Natural killer cell treated with Interleukin-12 subunit alpha and Interleukin-12 subunit beta and Interleukin-15 and Interleukin-18, amount 100 ng/mL, for 72 hours (primary cell): ENCODE measurements at regions not wholly inside any gene's neighbourhood (a gene's known extent, or its start where the extent isn't known, plus 50 kb on each side); places are given as distances from the start of the nearest gene placed in this dataset.
A peak's percentile ranks its signal among the peaks of the same experiment; 100 is the strongest.

Experiments used
- ATAC-seq, 2 donors: fragments of 150-1000 bp; cut with Tn5 transposase in 1 of 2; sonication (Bioruptor Pico), chemical (Tn5 transposase) in 1 of 2; 2 replicates each; pipeline ENCODE4 v1.10.0; 2021
- DNase-seq: peaks from one replicate; pipeline ENCODE4 v3.0.0; 2022; ENCODE audit warnings: low spot score
- H3K27ac Mint-ChIP-seq, 2 donors: 1 replicate in 1 of 2; 2 replicates in 1 of 2; pipeline ENCODE4 v1.8.0; 2022; ENCODE audit warnings: mixed read lengths in 2 of 2, mild to moderate bottlenecking in 1 of 2, moderate library complexity in 1 of 2
- H3K27me3 Mint-ChIP-seq, 2 donors: 1 replicate in 1 of 2; 2 replicates in 1 of 2; pipeline ENCODE4 v1.8.0; 2022; ENCODE audit warnings: mixed read lengths in 2 of 2
- H3K36me3 Mint-ChIP-seq: one replicate; pipeline ENCODE4 v1.8.0; 2022; ENCODE audit warnings: mixed read lengths
- H3K4me1 Mint-ChIP-seq, 2 donors: 1 replicate in 1 of 2; 2 replicates in 1 of 2; pipeline ENCODE4 v1.8.0; 2022; ENCODE audit warnings: low read depth in 2 of 2, mixed read lengths in 2 of 2, mild to moderate bottlenecking in 1 of 2
- H3K4me3 Mint-ChIP-seq: one replicate; pipeline ENCODE4 v1.8.0; 2022; ENCODE audit warnings: mixed read lengths
- H3K9me3 Mint-ChIP-seq: 2 replicates; pipeline ENCODE4 v1.8.0; 2022; ENCODE audit warnings: mixed read lengths

DNA sequence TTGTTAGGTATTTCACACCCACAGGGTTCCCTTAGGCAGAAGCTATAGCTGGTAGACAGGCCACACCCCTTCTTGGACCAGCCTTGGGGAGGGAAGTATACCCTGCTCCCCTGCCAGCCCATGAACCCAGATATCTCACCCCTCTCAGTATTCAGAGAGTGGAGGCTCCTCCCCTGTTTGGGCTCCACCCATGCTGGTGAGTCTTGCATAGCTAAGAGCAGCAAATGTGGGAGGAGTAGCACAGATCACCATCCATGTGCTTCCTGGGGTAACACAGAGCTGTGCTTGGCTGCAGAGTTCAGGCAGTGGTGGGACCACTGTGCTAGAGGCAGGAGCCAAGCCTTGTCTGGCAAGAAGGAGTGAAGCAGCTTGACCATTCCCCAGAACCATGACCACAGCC is 427.2 kb downstream of the ZIC1 start:
- H3K9me3 Mint-ChIP-seq = peaks cover 21% of the 10 kb centered on the region
- no peaks in the 10 kb centered on the region for H3K36me3 Mint-ChIP-seq
- no peak for DNase-seq
- ATAC-seq = peak in 1 of 2 donors; percentile 43
- H3K4me3 Mint-ChIP-seq = no peak overlapping the region
- H3K27me3 Mint-ChIP-seq = no peaks in the 10 kb centered on the region
- H3K4me1 Mint-ChIP-seq = no peaks in the 10 kb centered on the region
- no peak overlapping the region for H3K27ac Mint-ChIP-seq

DNA sequence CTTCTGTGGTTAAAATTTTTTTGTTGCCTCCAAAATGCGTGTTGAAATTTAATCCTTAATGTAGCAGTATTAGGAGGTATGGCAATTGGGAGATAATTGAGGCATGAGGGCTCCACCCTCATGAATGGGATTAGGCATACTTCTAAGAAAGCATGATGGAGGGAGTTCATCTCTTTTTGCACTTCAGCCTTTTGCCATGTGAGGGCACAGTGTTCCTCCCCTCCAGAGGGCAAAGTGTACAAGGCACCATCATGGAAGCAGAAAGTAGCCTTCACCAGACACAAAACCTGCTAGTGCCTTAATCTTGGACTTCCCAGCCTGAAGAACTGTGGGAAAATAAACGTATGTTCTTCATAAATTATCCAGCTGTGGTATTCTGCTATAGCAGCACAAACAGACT is 429.5 kb downstream of the ZIC1 start:
- no peak for DNase-seq
- no peak overlapping the region for H3K27ac Mint-ChIP-seq
- H3K4me3 Mint-ChIP-seq = no peak overlapping the region
- H3K4me1 Mint-ChIP-seq = no peaks in the 10 kb centered on the region
- H3K36me3 Mint-ChIP-seq = no peaks in the 10 kb centered on the region
- no peak for ATAC-seq
- H3K9me3 Mint-ChIP-seq = peaks cover 17% of the 10 kb centered on the region
- H3K27me3 Mint-ChIP-seq = no peaks in the 10 kb centered on the region

DNA sequence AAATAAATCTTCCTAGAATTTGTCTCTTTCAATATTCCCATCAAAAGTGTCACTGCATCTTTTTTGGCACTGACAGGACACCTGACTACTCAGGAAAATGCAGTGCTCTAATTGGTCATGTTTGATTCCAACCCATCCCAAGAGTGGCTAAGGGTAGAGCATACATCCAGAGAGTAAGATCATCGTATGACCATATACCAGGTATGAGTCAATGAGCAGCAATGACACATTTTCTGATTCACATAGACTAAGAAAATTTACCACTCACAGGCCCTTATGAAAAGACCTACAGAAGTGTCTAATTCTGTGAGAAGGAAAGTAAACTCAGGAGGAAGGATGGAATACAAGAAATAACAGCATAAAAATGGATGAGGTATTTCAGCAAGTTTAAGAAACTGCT is 434.2 kb downstream of the ZIC1 start:
- H3K36me3 Mint-ChIP-seq = no peaks in the 10 kb centered on the region
- H3K4me1 Mint-ChIP-seq = no peaks in the 10 kb centered on the region
- H3K4me3 Mint-ChIP-seq = no peak overlapping the region
- ATAC-seq = no peak
- DNase-seq = no peak
- no peaks in the 10 kb centered on the region for H3K27me3 Mint-ChIP-seq
- no peak overlapping the region for H3K27ac Mint-ChIP-seq
- peaks cover 4% of the 10 kb centered on the region for H3K9me3 Mint-ChIP-seq

DNA sequence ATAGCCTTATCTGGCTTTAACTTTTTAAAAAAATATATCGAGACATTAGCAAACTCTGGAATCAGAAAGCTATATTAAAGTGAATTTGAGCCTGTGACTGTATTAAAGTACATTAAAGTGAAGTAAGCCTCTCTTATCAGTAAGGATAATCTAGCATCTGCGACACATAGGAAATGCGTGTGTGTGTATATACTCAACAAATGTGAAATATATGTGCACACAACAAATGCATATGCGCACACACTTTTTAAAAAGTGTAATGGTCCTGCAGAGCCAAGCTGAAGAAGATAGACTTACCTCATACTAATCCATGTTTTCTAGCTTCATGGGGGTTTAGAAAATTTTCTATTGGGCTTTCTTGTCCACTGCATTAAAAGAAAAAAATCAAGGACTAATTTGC is 437.1 kb downstream of the ZIC1 start:
- Mint-ChIP-seq H3K4me3 (no peak overlapping the region), H3K9me3 (no peaks in the 10 kb centered on the region), H3K36me3 (no peaks in the 10 kb centered on the region), H3K27ac (no peak overlapping the region), H3K27me3 (no peaks in the 10 kb centered on the region), H3K4me1 (no peaks in the 10 kb centered on the region)
- no peak for DNase-seq
- ATAC-seq = no peak

DNA sequence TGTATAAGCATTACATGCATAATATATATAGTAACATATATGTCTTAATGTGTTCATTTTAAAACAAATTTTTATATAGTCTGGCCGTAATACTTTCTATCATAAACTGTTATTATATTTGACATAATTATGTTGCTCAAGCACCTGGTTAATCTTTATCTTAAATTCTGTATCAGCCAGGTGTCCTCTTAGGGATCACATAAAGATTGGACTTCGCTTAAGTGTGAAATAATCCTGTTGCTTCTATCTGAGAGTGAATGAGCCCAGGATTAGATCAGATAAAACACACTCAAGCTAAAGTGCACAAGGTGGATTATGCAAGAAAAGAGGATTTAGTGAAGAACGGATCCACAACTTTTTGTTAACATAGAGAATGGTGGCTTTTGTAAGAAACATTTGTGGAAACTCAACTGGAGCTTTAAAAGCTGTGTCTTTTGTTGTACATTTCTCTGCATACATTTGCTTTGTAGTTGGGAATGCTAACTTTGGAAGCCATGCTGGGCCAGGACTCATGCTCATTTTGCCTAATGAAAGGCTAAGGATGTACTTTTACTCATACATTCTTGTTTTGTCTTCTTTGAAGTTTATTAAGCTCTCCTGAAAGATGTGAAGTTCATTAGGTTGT is 437.8 kb downstream of the ZIC1 start:
- H3K36me3 Mint-ChIP-seq = no peaks in the 10 kb centered on the region
- H3K4me1 Mint-ChIP-seq = no peaks in the 10 kb centered on the region
- DNase-seq (no peak), ATAC-seq (no peak)
- no peaks in the 10 kb centered on the region for H3K27me3 Mint-ChIP-seq
- no peaks in the 10 kb centered on the region for H3K9me3 Mint-ChIP-seq
- H3K4me3 Mint-ChIP-seq = no peak overlapping the region
- H3K27ac Mint-ChIP-seq = no peak overlapping the region

DNA sequence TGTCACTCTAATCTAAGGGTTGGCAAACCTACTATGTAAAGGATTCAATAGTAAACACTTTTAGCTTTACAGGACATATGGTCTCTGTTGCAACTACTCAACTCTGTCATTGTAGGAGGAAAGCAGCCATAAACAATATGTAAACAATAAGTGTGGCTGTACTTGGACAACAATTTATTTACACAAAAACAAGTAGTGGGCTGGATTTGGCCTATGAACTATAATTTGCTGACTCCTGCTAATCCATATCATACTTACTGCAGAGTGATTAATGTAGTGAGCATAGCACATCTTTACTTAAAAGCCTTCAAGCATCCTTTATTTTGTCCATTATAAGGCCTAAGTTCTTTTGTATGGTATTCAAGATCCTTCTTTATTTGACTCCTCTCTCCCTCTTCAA is 441.9 kb downstream of the ZIC1 start:
- Mint-ChIP-seq H3K36me3 (no peaks in the 10 kb centered on the region), H3K4me3 (no peak overlapping the region), H3K27ac (no peak overlapping the region), H3K4me1 (no peaks in the 10 kb centered on the region), H3K27me3 (no peaks in the 10 kb centered on the region), H3K9me3 (peaks cover 3% of the 10 kb centered on the region)
- no peak for ATAC-seq
- no peak for DNase-seq

DNA sequence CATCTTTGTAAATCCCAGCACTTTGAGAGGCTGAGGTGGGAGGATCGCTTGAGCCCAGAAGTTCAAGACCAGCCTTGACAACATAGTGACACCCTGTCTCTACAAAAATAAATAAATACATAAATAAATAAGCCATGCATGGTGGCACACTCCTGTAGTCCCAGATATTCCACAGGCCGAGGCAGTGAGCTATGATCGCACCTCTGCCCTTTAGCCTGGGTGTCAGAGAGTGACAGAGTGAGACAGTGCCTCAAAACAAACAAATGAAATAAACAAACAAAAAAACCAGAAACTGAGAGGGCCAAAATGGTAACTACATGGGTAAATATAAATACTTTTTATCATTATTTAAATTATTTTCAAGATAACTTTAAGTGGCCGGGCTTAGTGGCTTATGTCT is 445.4 kb downstream of the ZIC1 start:
- no peaks in the 10 kb centered on the region for H3K4me1 Mint-ChIP-seq
- DNase-seq = no peak
- ATAC-seq = no peak
- no peaks in the 10 kb centered on the region for H3K36me3 Mint-ChIP-seq
- H3K4me3 Mint-ChIP-seq = no peak overlapping the region
- no peaks in the 10 kb centered on the region for H3K27me3 Mint-ChIP-seq
- H3K27ac Mint-ChIP-seq = no peak overlapping the region
- peaks cover 10% of the 10 kb centered on the region for H3K9me3 Mint-ChIP-seq

DNA sequence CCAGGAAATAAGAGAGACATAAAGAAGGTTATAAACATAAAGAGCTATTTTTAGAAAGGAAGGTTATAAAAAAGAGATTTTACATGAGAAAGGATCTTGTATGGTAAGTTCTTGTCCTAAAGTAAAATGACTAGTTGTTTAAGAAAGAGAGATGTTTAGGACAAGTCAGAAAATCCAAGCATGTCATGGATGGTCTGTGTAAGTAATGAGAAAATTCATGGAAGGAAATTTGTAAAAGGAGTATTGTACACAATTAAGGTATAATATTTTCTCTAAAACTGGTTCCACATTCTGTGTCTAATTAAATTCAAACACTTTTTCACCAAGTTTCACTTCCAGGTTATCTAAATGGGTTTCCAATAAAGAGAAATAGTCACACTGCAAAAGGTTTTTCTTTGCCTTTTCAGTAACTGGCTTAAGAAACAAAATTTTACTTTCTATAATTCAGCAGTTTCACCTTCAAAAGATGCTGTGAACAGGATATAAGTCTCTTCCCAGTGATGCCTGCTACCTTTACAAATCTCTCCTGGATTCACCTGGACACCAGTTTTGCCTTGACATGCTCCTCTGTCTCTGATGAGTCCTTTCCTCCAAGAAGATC is 455.7 kb downstream of the ZIC1 start:
- no peak for DNase-seq
- Mint-ChIP-seq H3K27ac (no peak overlapping the region), H3K9me3 (peaks cover 16% of the 10 kb centered on the region), H3K4me3 (no peak overlapping the region), H3K4me1 (no peaks in the 10 kb centered on the region), H3K27me3 (no peaks in the 10 kb centered on the region), H3K36me3 (no peaks in the 10 kb centered on the region)
- no peak for ATAC-seq

DNA sequence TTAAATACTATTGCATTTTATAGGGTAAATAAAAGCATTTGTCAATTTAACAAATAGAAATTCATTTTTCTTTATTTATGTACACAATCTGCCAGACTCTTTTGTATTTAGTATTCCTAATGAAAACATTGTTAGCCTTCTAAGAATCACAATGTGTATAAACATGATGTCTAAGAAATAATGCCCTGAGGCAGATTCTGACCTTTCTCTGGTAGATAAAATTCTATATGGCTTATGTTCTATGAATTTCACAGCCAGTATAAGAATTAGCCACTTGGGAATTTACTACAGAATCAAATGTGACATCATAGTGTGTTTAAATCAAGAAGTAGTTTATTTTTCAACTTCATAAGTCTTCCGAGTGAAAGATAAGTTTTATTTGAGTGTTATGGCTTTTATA is 457.4 kb downstream of the ZIC1 start:
- Mint-ChIP-seq H3K27ac (no peak overlapping the region), H3K36me3 (no peaks in the 10 kb centered on the region), H3K4me3 (no peak overlapping the region), H3K27me3 (no peaks in the 10 kb centered on the region), H3K4me1 (no peaks in the 10 kb centered on the region), H3K9me3 (peaks cover 16% of the 10 kb centered on the region)
- DNase-seq (no peak), ATAC-seq (no peak)

DNA sequence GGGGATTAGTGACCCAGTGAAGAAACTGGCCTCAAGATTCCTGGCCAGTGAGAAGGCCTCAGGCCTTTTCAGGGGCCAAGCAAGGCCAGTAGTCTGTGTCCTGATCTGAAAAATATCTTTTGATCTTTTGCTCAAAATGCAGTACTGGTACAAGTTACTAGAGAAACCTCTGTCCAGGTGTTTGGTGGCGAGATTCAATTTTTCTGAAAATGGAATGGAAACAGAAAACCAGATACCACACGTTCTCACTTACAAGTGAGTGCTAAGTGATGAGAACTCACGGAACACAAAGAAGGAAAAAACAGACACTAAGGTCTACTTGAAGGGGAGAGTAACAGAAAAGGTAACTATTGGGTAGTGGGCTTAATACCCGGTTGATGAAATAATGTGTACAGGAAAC is 463.4 kb downstream of the ZIC1 start:
- DNase-seq = no peak
- Mint-ChIP-seq H3K4me3 (no peak overlapping the region), H3K4me1 (no peaks in the 10 kb centered on the region), H3K36me3 (no peaks in the 10 kb centered on the region), H3K27ac (no peak overlapping the region), H3K27me3 (no peaks in the 10 kb centered on the region), H3K9me3 (peaks cover 32% of the 10 kb centered on the region)
- ATAC-seq = no peak

DNA sequence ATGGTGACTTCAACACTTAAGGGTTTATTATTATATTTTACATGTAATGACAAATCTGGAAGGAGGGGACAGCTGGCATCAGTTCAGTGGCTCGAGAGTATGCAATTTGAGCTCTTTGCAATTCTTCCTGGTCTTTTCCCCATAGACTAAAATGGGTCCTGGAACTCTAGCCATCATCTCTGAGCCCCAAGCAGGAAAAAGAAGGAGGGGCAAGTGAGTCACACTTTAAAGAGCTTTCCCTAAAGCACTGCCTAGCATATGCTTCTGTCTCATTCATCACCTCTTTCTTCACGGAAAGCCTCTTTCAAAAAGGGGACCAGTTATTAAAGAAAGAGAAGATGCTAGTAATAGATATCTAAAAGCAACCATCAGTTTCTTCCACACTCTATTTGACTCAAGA is 466.3 kb downstream of the ZIC1 start:
- Mint-ChIP-seq H3K4me1 (no peaks in the 10 kb centered on the region), H3K9me3 (peaks cover 35% of the 10 kb centered on the region), H3K27me3 (no peaks in the 10 kb centered on the region), H3K36me3 (no peaks in the 10 kb centered on the region), H3K27ac (no peak overlapping the region), H3K4me3 (no peak overlapping the region)
- ATAC-seq (no peak), DNase-seq (no peak)

DNA sequence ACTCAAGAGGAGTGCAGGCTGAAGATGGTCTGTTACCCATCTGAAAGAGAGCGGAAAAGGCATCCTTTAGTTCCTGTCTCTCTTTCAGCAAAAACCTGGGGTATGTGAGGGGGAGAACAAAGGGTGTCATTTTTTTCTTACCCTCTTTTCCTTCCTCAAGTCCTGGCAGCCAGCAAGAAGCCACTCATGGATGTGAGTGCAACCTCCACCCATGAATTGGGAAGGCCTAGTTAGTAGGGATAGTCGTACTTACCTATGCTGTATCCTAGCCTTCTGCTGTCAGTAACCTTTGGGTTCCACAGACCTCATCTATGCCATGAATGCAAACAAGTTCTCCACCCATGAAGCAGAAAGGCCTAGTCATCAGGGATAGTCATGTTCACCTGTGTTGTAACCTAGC is 472.8 kb downstream of the ZIC1 start:
- Mint-ChIP-seq H3K36me3 (no peaks in the 10 kb centered on the region), H3K9me3 (peaks cover 21% of the 10 kb centered on the region), H3K27ac (no peak overlapping the region), H3K4me1 (no peaks in the 10 kb centered on the region), H3K4me3 (no peak overlapping the region), H3K27me3 (no peaks in the 10 kb centered on the region)
- DNase-seq (no peak), ATAC-seq (no peak)

DNA sequence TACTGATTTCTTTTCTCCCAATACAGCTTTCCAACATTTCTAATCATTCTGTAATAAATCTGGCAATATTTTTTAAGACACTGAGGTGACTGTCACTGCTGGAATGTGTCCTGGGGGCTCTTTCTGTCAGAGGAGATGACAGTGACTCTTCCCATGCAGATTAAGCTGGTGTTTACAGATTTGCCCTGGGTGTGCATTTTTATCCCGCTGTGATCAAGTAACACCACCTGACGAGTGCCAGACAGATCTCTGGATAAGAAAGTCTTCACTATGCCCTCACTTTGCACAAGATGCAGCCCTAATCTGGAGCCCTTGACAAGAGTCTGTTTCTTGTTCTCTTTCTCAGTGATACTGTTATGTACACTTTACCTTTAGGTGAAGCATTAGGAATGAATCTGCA is 477.7 kb downstream of the ZIC1 start:
- no peak overlapping the region for H3K4me3 Mint-ChIP-seq
- H3K27ac Mint-ChIP-seq = no peak overlapping the region
- no peaks in the 10 kb centered on the region for H3K4me1 Mint-ChIP-seq
- ATAC-seq (no peak), DNase-seq (no peak)
- peaks cover 12% of the 10 kb centered on the region for H3K9me3 Mint-ChIP-seq
- no peaks in the 10 kb centered on the region for H3K27me3 Mint-ChIP-seq
- no peaks in the 10 kb centered on the region for H3K36me3 Mint-ChIP-seq

DNA sequence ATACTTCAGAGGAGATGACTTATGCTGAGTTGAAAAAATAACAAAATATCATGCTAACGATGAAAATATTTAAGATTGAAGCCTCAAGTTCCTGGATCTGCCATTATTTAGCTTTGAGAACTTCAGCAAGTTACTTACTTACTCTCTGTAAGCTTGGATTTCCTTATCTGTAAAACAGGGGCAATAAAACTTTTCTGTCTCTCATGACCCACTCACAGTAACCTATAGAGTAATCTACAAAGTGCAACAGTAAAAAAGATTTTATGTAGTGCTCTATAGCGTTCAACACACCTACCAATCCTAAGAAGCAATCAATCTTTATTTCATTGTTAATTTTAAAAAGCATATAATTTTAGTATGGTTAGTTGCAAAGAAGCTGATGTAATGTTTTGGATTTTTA is 478.6 kb downstream of the ZIC1 start:
- Mint-ChIP-seq H3K27me3 (no peaks in the 10 kb centered on the region), H3K36me3 (no peaks in the 10 kb centered on the region), H3K9me3 (peaks cover 14% of the 10 kb centered on the region), H3K27ac (no peak overlapping the region), H3K4me1 (no peaks in the 10 kb centered on the region), H3K4me3 (no peak overlapping the region)
- ATAC-seq (no peak), DNase-seq (no peak)

DNA sequence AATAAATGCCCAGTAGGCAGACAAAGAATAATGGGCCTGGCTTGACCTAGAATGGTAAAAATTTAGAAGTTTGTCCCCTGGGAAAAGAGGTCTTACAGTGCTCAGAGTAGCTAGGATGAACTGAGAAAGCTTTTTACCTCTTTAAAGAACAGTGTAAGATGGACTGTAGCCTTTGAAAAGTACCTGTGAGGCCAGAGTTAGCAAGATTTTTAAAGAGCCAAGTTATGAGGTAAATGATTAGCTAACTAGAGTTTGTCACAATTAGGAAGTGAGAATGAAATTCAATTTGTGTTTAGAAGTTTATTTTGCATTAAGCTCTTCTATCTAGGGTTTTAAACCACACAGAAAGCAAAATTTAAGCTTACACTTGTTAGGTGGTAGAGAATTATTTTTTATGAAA is 480.9 kb downstream of the ZIC1 start:
- no peak overlapping the region for H3K4me3 Mint-ChIP-seq
- H3K9me3 Mint-ChIP-seq = peaks cover 11% of the 10 kb centered on the region
- H3K4me1 Mint-ChIP-seq = no peaks in the 10 kb centered on the region
- no peak for ATAC-seq
- no peaks in the 10 kb centered on the region for H3K27me3 Mint-ChIP-seq
- no peak overlapping the region for H3K27ac Mint-ChIP-seq
- DNase-seq = no peak
- no peaks in the 10 kb centered on the region for H3K36me3 Mint-ChIP-seq
